Right lobe of liver (tissue), 4 donors: ENCODE measurements at regions not wholly inside any gene's neighbourhood (a gene's known extent, or its start where the extent isn't known, plus 50 kb on each side); places are given as distances from the start of the nearest gene placed in this dataset.

Source experiments
- CTCF ChIP-seq, 4 donors: fragments of 200-600 bp in 3 of 4; fragments of 450-650 bp in 1 of 4; IDR thresholded peaks; one replicate each; pipeline versions ENCODE4 v1.5.1 to v1.8.0; 2016 to 2022; ENCODE audit warnings: antibody characterized with exemption in 4 of 4, mild to moderate bottlenecking in 2 of 4
- POLR2A ChIP-seq: fragments of 450-650 bp; IDR thresholded peaks from one replicate; pipeline ENCODE4 v1.6.1; 2017; ENCODE audit warnings: antibody characterized with exemption, mild to moderate bottlenecking
- donor health status: DM: no; HTN: no; CAD: no.
- donor health status: DM: no; HTN: no; CAD: no.
- donor health status: DM: no; HTN: yes; CAD: no.

- TF ChIP-seq CTCF (IDR thresholded peaks at IDR 0.05) (no peak), POLR2A (no peak)
Measured at GRCh38 chr15:85306946-85307686, 73.3 kb upstream of the AKAP13 start.
